HFF-Myc (cell line): ENCODE measurements at regions not wholly inside any gene's neighbourhood (a gene's known extent, or its start where the extent isn't known, plus 50 kb on each side); places are given as distances from the start of the nearest gene placed in this dataset.
A peak's percentile ranks its signal among the peaks of the same experiment; 100 is the strongest.

Experiments
- DNase-seq: peaks from one replicate; pipeline ENCODE4 v3.0.0-alpha.2; 2011; ENCODE audit warnings: low read depth; ENCODE audit errors: extremely low read depth
- H3K4me3 ChIP-seq: replicated peaks from 2 replicates; pipeline ENCODE4 v1.5.1; 2011; ENCODE audit warnings: low read depth, mild to moderate bottlenecking, control low read depth, low read length
- CTCF ChIP-seq: IDR thresholded peaks from 2 replicates; pipeline ENCODE4 v1.5.1; 2012; ENCODE audit warnings: mild to moderate bottlenecking, low read depth, low read length, control low read depth; ENCODE audit errors: missing control alignments

GRCh38 chr12:88308825-88309224, 166.7 kb downstream of the TMTC3 start:
- peak; percentile 21 for DNase-seq
- no peak overlapping the region for H3K4me3 ChIP-seq

GRCh38 chr12:88309546-88309945, 167.4 kb downstream of the TMTC3 start:
- H3K4me3 ChIP-seq: no peak overlapping the region
- DNase-seq: no peak
- no peak for TF ChIP-seq CTCF

More at GRCh38 chr12:88308825-88309224, 166.7 kb downstream of the TMTC3 start:
- TF ChIP-seq CTCF: no peak

- TF ChIP-seq CTCF: no peak
- peak; percentile 33 for DNase-seq
- H3K4me3 ChIP-seq: no peak overlapping the region
These were observed 168.0 kb downstream of the TMTC3 start for GRCh38 chr12:88310069-88310468.

- no peak for DNase-seq
- no peak overlapping the region for H3K4me3 ChIP-seq
- TF ChIP-seq CTCF: no peak
These were observed 168.6 kb downstream of the TMTC3 start for GRCh38 chr12:88310666-88311065.

- DNase-seq: no peak
- no peak overlapping the region for H3K4me3 ChIP-seq
- TF ChIP-seq CTCF: no peak
These were observed 171.4 kb downstream of the TMTC3 start for GRCh38 chr12:88313554-88313953.

- no peak overlapping the region for H3K4me3 ChIP-seq
- DNase-seq: no peak
- TF ChIP-seq CTCF: no peak
These were observed 172.6 kb downstream of the TMTC3 start for GRCh38 chr12:88314706-88315105.

- no peak overlapping the region for H3K4me3 ChIP-seq
- TF ChIP-seq CTCF: no peak
- no peak for DNase-seq
These were observed 176.6 kb downstream of the TMTC3 start for GRCh38 chr12:88318726-88319125.
